ENCODE measurements at regions not wholly inside any gene's neighbourhood (a gene's known extent, or its start where the extent isn't known, plus 50 kb on each side); places are given as distances from the start of the nearest gene placed in this dataset.
"Not testable (repeated sequence)": the region's sequence is repeated elsewhere in the genome, so short reads cannot be mapped to it uniquely, and the experiment has no call there.

DNA sequence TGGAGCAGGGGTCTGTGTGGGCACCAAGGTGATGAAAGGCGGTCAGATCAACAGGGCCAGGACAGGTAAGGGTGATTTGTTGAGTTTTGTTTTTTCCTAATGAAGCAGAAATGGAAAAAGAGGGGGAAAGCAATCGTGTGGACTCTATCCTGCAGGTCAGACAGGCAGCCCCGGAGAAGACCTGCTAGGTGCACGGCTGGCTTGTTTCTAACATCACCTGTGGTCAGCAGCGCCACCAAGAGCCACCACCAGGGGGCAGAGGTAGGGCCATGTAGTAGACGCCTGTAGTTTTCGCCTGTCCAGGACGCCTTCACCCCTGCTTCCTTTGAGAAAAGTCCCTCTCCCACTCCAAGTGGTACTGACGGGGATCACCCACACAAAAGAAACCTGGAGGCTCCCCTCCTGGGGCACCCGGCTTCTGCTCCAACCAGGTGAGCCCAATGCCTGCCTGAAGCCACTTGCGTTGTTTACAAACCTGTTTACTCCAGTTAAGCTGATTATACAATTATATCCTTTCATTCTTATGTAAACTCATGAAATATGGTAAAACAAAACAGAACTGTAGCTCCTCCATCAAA, 54.2 kb upstream of the SEC14L1 start:
- no peak overlapping the region for H3K27ac ChIP-seq
- TF ChIP-seq ZFX (IDR thresholded peaks at IDR 0.05; ENCODE audit: borderline replicate concordance): no peak
- TF ChIP-seq, protein P1, sequence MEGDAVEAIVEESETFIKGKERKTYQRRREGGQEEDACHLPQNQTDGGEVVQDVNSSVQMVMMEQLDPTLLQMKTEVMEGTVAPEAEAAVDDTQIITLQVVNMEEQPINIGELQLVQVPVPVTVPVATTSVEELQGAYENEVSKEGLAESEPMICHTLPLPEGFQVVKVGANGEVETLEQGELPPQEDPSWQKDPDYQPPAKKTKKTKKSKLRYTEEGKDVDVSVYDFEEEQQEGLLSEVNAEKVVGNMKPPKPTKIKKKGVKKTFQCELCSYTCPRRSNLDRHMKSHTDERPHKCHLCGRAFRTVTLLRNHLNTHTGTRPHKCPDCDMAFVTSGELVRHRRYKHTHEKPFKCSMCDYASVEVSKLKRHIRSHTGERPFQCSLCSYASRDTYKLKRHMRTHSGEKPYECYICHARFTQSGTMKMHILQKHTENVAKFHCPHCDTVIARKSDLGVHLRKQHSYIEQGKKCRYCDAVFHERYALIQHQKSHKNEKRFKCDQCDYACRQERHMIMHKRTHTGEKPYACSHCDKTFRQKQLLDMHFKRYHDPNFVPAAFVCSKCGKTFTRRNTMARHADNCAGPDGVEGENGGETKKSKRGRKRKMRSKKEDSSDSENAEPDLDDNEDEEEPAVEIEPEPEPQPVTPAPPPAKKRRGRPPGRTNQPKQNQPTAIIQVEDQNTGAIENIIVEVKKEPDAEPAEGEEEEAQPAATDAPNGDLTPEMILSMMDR (IDR thresholded peaks at IDR 0.05): peak; percentile 91

DNA sequence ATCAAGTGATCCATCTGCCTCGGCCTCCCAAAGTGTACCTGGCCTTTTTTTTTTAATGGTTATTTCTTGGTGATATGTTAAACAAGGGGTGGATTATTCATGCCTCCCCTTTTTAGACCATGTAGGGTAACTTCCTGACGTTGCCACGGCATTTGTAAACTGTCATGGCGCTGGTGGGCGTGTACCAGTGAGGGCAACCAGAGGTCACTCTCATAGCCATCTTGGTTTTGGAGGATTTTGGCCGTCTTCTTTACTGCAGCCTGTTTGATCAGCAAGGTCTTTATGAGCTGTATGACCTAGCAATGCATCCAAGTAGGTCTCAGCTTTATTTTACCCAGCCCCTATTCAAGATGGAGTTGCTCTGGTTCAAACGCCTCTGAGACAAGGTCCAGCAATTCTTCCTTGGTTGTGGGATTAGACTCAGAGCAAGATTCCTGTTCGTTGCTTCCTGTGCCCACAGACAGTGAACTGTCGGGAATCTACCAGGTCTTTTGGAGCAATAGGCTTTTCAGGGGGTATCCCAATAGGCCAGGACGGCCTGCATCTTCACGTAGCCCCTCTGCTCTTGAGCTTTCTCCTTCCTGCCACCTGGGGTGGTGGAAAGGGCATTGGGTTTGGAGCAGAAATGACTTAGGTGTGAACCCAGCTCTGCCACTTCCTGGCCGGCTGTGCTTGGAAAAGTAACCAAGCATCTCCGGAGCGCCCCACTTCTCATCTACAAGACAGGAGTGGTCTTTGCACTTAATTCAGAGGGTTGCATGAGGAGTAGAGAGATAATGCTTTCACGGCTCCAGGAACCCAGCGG, 52.9 kb upstream of the SEC14L1 start:
- TF ChIP-seq ZFX (IDR thresholded peaks at IDR 0.05; ENCODE audit: borderline replicate concordance): no peak
- TF ChIP-seq, protein P1 (IDR thresholded peaks at IDR 0.05): no peak
- peak overlapping the region; percentile 70 for H3K27ac ChIP-seq

DNA sequence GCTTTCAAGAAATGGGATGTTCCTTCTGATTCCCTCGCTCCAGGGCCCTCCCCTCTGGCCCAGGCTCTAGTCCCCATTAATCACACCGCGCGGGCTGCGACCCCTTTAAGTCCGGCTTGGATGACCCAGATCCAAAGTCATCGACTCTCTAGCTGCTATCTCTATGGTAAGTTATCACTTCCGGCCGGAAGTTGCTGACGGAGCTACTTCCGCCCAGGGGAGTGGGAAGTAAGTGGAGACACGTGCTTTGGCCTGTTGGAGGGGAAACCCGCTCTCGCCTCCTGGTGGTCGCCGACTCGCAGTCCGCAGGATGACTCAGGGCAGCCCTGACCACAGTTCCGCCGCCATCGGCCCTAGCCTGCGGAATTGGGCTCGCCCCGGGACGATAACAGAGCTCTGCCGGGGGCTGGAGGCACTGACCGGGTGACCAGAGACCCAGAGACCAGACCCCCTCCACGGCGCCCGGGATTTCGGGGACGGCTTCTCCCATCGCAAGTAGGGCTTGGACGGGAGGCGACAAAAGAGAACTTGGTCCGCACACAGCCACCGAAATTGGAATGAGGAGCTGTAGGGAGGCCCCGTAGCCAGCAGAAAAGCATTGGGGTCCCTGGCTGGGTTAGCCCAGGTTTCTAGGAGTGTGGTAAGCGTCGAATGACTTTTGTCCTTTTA, 52.2 kb upstream of the SEC14L1 start:
- TF ChIP-seq, protein P1 (IDR thresholded peaks at IDR 0.05): peak; percentile 73
- TF ChIP-seq ZFX (IDR thresholded peaks at IDR 0.05; ENCODE audit: borderline replicate concordance): no peak
- H3K27ac ChIP-seq: peak overlapping the region; percentile 70

DNA sequence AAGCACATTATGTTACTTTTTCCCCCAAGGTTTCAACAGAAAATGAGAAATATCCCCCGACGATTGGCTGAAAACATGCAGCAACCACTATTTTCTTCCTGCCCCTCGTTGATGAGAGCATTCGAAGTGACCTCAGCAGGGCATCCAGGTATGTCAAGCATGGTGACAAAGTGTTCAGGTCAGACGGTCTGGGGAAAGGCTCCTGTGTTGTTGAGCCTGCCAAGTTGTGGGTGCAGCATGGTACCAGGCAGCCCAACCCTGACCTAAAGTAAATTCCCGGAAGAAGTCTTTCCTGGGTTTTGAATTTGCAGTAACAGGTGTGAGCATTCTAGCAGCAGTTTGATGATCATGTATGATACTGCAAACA, 51.7 kb upstream of the SEC14L1 start:
- peak overlapping the region; percentile 70 for H3K27ac ChIP-seq
- TF ChIP-seq ZFX (IDR thresholded peaks at IDR 0.05; ENCODE audit: borderline replicate concordance): no peak
- TF ChIP-seq, protein P1 (IDR thresholded peaks at IDR 0.05): no peak

DNA sequence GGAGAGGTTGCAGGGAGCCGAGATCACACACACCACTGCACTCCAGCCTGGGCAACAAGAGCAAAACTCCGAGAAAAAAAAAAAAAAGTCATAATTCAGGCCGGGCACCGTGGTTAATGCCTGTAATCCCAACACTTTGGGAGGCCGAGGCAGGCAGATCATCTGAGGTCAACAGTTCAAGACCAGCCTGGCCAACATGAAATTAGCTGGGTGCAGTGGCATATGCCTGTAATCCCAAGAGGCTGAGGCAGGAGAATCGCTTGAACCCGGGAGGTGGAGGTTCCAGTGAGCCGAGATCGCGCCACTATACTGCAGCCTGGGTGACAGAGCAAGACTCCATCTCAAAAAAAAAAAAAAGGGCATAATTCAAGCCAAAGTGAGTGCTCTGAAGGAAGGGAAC, 50.8 kb upstream of the SEC14L1 start:
- not testable (repeated sequence) for H3K27ac ChIP-seq

DNA sequence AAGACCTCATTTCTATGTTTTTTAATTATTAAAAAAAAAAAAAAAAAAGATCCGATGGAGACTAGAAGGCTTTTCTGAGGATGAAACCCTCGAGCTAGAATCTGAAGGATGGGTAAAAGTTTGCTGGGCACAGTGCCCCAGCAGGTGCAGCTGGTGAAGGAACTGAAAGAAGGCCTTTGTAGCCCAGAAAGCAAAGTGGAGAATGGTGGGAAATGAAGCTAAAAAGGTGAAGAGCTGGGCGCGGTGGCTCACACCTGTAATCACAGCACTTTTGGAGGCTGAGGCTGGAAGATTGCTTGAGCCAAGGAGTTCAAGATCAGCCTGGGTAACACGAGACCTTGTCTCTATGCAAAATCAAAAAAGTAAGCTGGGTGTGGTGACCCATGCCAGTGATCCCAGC, 50.3 kb upstream of the SEC14L1 start:
- no peak overlapping the region for H3K27ac ChIP-seq
- TF ChIP-seq, protein P1 (IDR thresholded peaks at IDR 0.05): no peak
- no peak for TF ChIP-seq ZFX (IDR thresholded peaks at IDR 0.05; ENCODE audit: borderline replicate concordance)

Measured in 22Rv1 (cell line).